Thoracic aorta (tissue), 2 donors: ENCODE measurements at regions not wholly inside any gene's neighbourhood (a gene's known extent, or its start where the extent isn't known, plus 50 kb on each side); places are given as distances from the start of the nearest gene placed in this dataset.

Source experiments
- ATAC-seq: fragments of 150-250 bp; one replicate; pipeline ENCODE4 v1.8.0; 2017; ENCODE audit warnings: low read depth; ENCODE audit not compliant: insufficient number of reproducible peaks, low FRiP score
- DNase-seq: peaks from one replicate; pipeline ENCODE4 v3.0.0-alpha.2; 2020; ENCODE audit warnings: low spot score
- H3K27ac ChIP-seq, 2 donors: fragments of 200-600 bp; sonication (generic); 1 replicate in 1 of 2; 2 replicates in 1 of 2; pipeline ENCODE4 v1.5.1; 2016; ENCODE audit warnings: mild to moderate bottlenecking in 2 of 2, moderate library complexity in 2 of 2
- H3K27me3 ChIP-seq: fragments of 200-600 bp; sonication (generic); replicated peaks from 2 replicates; pipeline ENCODE4 v1.6.0; 2016; ENCODE audit warnings: mild to moderate bottlenecking; ENCODE audit not compliant: insufficient read depth
- H3K36me3 ChIP-seq: fragments of 200-600 bp; sonication (generic); one replicate; pipeline ENCODE4 v1.5.1; 2016
- H3K4me1 ChIP-seq, 2 donors: fragments of 200-600 bp; sonication (generic); 1 replicate in 1 of 2; 2 replicates in 1 of 2; pipeline versions ENCODE4 v1.5.1 to v1.6.0; 2016; ENCODE audit warnings: low read depth in 2 of 2, mild to moderate bottlenecking in 1 of 2; ENCODE audit not compliant: control insufficient read depth in 1 of 2
- H3K4me3 ChIP-seq: fragments of 200-600 bp; sonication (generic); 2 replicates; pipeline ENCODE4 v1.5.1; 2016; ENCODE audit warnings: mild to moderate bottlenecking
- H3K9me3 ChIP-seq: fragments of 200-600 bp; sonication (generic); 2 replicates; pipeline ENCODE4 v1.5.1; 2016
- TF ChIP-seq, protein P1 (sequence below): fragments of 200-600 bp; sonication (generic); IDR thresholded peaks from one replicate; pipeline ENCODE4 v1.5.1; 2019; ENCODE audit warnings: antibody characterized with exemption

DNA sequence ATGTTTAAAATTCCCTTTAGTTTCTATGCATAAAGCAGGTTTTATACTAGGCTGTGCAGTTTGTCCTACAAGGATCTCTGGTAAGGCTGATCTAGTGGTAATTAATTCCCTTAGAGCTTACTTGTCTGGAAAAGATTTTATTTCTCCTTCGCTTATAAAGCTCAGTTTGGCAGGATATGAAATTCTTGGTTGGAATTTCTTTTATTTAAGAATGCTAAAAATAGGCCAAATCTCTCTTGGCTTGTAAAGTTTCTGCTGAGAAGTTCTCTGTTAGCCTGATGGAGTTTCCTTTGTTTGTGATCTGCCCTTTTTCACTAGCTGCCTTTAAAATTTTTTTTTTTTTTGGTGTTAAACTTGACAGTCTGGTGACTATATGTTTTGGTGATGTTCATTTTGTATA lies 237.1 kb upstream of the TLE4 start:
- Histone ChIP-seq H3K4me1 (no peaks in the 10 kb centered on the region), H3K9me3 (peaks cover 4% of the 10 kb centered on the region), H3K36me3 (no peaks in the 10 kb centered on the region), H3K27ac (no peak overlapping the region), H3K4me3 (no peak overlapping the region), H3K27me3 (no peaks in the 10 kb centered on the region)
- DNase-seq (no peak), ATAC-seq (no peak)
- TF ChIP-seq, protein P1, sequence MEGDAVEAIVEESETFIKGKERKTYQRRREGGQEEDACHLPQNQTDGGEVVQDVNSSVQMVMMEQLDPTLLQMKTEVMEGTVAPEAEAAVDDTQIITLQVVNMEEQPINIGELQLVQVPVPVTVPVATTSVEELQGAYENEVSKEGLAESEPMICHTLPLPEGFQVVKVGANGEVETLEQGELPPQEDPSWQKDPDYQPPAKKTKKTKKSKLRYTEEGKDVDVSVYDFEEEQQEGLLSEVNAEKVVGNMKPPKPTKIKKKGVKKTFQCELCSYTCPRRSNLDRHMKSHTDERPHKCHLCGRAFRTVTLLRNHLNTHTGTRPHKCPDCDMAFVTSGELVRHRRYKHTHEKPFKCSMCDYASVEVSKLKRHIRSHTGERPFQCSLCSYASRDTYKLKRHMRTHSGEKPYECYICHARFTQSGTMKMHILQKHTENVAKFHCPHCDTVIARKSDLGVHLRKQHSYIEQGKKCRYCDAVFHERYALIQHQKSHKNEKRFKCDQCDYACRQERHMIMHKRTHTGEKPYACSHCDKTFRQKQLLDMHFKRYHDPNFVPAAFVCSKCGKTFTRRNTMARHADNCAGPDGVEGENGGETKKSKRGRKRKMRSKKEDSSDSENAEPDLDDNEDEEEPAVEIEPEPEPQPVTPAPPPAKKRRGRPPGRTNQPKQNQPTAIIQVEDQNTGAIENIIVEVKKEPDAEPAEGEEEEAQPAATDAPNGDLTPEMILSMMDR: no peak

GRCh38 chr9:79335987-79336386 lies 235.8 kb upstream of the TLE4 start:
- H3K36me3 ChIP-seq: no peaks in the 10 kb centered on the region
- no peaks in the 10 kb centered on the region for H3K4me1 ChIP-seq
- no peak overlapping the region for H3K4me3 ChIP-seq
- no peaks in the 10 kb centered on the region for H3K27me3 ChIP-seq
- TF ChIP-seq, protein P1: no peak
- no peak overlapping the region for H3K27ac ChIP-seq
- DNase-seq (no peak), ATAC-seq (no peak)
- H3K9me3 ChIP-seq: peaks cover 4% of the 10 kb centered on the region

DNA sequence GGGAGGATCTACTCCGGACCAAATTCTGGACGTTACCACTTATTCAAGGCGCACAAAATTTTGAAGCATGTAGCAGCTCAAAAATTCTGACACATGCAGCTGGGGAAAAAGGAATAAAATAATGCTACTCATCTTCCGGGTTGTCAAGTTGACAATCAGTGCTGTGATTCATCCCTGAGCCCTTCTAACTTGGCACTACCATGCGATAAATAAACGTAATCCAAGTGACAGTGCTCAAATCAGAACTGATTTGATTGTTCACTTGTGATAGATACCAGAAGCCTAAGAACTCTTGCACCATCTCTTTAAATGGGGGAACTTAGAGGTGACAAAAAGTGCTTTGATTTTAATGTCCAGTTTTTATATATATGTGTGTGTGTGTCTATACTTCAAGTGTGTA lies 230.2 kb upstream of the TLE4 start:
- no peaks in the 10 kb centered on the region for H3K9me3 ChIP-seq
- H3K4me1 ChIP-seq: no peaks in the 10 kb centered on the region
- H3K27ac ChIP-seq: no peak overlapping the region
- ATAC-seq (no peak), DNase-seq (no peak)
- H3K4me3 ChIP-seq: no peak overlapping the region
- H3K27me3 ChIP-seq: no peaks in the 10 kb centered on the region
- no peaks in the 10 kb centered on the region for H3K36me3 ChIP-seq
- TF ChIP-seq, protein P1: no peak

DNA sequence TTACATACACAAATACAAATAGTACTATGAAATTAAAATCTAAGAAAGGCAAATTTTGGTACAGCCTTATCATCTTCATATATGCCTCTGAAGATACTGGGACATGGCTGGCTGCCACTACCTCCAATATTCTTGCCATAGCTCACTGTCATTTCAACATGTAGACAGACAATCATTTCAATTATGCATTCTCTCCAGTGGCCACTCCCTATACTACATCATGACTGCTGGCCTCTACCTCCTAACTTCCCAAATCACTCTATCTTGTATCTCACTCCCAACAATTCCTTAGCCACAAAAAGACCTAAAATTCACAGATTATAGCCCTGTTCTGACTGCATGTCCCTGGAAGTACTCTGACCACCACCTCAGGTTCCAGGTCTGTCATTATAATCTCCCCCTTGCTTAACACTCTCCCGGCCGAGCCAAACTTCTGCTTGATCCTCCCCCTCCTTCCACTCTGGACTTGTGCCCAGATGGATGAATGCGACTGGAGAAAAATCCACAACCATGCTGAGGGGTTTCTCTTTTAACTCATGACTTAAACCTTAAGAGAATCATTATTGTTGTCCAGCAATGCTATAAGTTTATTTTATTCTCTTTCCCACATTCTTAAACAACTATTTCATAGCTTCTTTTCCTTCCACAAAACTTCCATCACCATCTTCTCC lies 225.3 kb upstream of the TLE4 start:
- no peak overlapping the region for H3K27ac ChIP-seq
- no peak for ATAC-seq
- H3K9me3 ChIP-seq: no peaks in the 10 kb centered on the region
- H3K27me3 ChIP-seq: no peaks in the 10 kb centered on the region
- H3K4me3 ChIP-seq: no peak overlapping the region
- TF ChIP-seq, protein P1: no peak
- DNase-seq: no peak
- H3K4me1 ChIP-seq: no peaks in the 10 kb centered on the region
- no peaks in the 10 kb centered on the region for H3K36me3 ChIP-seq

DNA sequence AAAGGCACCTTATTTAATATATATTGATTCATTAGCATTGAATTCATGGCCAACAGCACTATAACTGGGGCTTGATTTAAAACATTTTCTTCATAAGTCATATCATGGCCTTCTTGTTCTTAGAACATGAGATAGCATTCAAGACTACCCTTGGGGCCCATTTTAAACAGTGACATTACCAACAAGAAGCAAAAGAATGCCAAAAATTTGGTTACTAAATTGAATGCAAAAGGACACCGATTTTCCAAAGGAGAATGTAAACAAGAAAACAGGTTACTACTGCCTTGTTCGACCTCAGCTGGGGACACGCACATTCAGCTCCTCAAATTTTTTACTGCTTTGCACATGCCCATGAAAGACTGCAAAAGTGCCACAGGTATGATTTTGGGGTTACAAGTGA lies 219.4 kb upstream of the TLE4 start:
- Histone ChIP-seq H3K36me3 (no peaks in the 10 kb centered on the region), H3K4me1 (no peaks in the 10 kb centered on the region), H3K4me3 (no peak overlapping the region), H3K27ac (no peak overlapping the region), H3K9me3 (no peaks in the 10 kb centered on the region), H3K27me3 (no peaks in the 10 kb centered on the region)
- DNase-seq: no peak
- no peak for ATAC-seq
- TF ChIP-seq, protein P1: no peak
